HG03520 (cell line): ENCODE measurements at regions not wholly inside any gene's neighbourhood (a gene's known extent, or its start where the extent isn't known, plus 50 kb on each side); places are given as distances from the start of the nearest gene placed in this dataset.
A peak's percentile ranks its signal among the peaks of the same experiment; 100 is the strongest.

Source experiments
- ATAC-seq: cut with Tn5 transposase; IDR thresholded peaks from one replicate; pipeline ENCODE4 v1.9.1; 2021; ENCODE audit warnings: mild to moderate bottlenecking, moderate library complexity; ENCODE audit not compliant: unreplicated experiment

DNA sequence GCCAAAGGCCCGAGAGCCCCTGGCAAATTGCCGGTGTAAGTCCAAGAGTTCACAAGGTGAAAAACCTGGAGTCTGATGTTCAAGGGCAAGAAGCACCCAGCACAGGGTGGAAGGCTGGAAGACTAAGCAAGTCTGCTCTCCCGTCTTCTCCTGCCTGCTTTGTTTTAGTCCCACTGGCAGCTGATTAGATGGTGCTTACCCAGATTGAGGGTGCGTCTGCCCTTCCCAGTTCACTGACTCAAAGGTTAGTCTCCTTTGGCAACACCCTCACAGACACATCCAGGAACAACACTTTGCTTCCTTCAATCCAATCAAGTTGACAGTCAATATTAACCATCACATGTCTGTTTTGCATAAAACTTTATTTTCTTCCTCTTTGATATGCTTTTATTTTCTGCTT, 157.4 kb downstream of the HS3ST1 start:
- no peak for ATAC-seq

DNA sequence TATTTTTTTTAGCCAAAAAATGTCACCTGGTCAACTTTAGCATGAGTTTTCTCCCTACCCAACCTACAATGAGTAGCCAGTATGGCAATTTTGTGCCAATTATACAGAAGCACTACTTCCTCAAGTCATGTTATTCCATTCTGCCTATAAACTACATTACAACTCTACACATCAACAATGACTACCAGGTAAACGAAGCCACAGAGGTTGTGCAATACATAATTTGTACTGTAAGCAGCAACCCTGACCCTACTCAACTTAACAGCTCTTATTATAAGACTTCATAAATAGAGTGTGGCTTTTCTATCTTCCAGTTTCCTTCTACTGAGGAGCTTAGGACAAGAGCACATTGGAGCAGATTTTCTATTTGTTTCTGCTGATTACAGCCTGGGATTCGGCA, 160.5 kb downstream of the HS3ST1 start:
- ATAC-seq = no peak

- no peak for ATAC-seq
Observed at GRCh38 chr4:11264841-11265240, 163.9 kb downstream of the HS3ST1 start.

- ATAC-seq = no peak
Observed at GRCh38 chr4:11264346-11264745, 164.3 kb downstream of the HS3ST1 start.

DNA sequence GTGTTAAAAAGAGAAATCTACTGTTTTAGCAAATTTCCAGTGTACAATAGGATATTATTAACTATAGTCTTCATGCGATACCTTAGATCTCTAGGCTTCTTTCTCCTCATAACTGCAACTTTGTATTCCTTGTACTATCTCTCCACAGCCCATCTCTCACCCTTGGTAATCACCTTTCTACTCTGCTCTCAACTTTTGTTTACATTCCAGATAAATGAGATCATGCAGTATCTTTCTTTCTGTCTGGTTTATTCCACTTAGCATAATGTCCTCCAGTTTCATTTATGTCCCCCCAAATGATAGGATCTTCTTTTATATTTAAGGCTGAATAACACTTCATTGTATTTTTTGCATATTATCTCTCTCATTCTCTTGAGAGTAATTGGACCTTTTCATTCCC, 165.5 kb downstream of the HS3ST1 start:
- no peak for ATAC-seq

DNA sequence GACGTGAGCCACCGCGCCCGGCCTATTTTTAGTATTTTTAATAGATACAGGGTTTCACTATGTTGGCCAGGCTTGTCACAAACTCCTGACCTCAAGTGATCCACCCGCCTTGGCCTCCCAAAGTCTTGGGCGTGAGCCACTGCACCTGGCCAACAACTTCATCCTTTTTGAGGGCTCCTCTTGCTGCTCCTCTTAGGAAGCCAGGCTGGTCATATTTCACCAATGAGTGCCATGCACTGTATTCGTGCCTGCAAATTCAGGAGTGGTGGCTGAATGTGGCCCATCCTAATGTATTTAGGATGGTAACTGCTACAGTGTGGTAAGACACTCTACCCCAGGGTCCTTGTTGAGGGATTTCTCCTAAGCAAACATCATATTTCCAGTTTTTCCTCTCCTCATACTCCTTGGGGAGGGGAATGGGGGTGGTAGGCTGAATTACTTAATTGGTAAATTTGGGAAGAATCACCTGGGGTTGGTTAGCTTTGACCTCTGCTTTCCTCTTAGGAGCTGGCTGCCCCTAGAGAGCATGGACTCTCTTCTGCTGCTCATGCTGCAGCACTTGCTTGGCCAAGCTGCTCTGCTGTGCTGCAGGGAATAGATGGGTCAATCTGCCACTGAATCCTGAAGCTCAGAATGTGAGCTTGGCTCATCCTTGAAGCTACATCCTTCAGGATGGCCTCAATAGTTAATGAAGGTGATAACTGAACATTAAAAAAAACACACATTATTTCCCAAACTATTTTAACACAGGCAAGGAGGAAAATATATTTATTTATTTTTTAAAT, 167.4 kb downstream of the HS3ST1 start:
- no peak for ATAC-seq

- no peak for ATAC-seq
Observed at GRCh38 chr4:11259837-11260236, 168.9 kb downstream of the HS3ST1 start.

DNA sequence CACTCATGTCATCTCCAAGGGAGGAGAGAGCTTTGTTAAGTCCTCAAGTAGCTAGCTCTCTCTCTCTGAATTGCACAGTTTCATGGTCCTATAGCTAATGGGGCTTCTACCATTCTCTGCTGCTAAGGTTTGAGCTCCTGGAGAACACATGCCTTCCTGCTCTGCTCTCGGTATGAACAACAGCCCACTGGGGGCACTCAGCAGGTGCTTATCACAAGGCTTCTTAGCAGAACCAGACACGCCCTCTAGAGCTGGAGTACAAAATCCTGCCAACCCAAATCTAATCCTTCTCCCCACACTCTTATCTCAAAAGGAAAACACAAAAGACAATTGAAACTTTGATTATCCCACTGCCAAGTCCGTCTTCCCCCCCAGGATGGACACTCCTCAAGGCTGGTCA, 176.5 kb downstream of the HS3ST1 start:
- no peak for ATAC-seq

DNA sequence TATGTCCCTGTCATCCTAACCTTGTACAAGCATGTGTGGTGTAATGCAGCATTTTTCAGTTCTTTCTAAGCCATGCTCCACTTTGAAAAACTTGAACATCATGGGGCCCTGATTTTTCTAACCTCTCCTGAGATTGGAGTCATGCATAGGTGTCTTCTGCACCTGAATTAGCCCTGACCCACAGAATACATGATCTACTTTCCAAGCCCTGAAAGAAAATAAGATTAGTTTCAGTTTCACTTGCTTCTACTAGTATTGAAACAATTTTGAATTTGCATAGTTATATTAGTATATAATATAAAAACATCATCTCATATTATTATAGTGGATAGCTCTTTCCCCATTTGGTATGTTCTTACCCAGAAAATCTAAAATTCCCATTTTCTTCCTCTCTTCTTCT, 178.2 kb downstream of the HS3ST1 start:
- ATAC-seq = peak; percentile 44

- ATAC-seq = no peak
Observed at GRCh38 chr4:11232015-11232414, 196.7 kb downstream of the HS3ST1 start.

DNA sequence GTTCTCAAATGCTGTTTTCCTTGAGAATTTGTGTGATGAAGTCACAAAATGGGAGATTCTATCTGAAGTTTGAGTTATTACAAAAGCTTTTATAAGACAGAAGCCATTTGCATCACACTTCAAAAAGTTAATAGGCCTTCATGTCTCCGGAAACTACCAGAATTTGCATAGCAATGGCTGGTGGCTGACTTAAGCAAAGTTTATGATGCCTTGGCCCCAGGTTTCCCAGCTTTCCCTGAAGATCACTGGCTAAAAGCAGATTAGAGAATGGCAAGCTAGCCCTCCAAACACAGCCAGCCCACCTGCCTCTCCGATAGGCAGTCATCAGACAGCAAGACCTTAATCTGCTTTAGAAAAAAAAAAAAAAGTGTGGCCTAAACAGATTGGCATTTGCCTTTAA, 197.8 kb downstream of the HS3ST1 start:
- no peak for ATAC-seq

- no peak for ATAC-seq
Observed at GRCh38 chr4:11228530-11228929, 200.2 kb downstream of the HS3ST1 start.

DNA sequence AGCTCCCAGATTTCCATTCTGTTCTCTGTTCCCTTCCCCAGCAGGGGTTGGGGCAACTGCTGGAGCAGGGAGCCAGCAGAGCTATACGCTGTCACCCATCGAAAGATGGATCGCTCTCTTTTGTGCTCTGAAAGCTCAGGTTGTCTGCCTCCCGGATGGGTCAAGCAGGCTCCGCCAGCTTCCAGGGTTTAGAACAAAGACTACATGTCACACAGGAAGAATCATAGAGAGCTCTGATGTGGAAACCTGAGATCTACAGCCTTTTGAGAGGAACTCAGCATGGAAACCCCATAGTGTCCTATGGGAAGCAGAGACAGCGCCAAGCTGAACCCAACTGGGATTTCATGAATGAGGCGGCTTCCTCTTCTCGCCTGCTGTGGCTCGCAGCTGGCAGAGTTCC, 205.4 kb downstream of the HS3ST1 start:
- no peak for ATAC-seq

DNA sequence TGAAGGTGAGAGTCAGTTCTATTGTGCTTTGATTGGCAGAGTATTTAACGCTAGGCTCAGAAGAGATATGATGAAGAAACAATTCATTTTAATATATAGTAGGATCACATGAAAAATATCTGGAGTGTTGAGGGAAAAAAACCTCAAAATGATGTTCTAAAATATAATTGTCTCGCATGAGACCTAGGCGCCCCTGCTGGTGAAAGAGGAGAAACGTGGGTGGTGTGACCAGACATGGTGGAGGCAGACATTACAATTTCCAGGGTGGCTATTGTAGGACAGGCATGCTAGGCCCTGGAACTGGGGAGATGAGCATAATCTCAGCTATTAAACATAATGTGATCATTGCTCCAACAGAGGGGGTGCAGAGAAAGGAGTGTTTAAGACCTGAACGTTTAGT, 210.0 kb downstream of the HS3ST1 start:
- ATAC-seq = no peak

DNA sequence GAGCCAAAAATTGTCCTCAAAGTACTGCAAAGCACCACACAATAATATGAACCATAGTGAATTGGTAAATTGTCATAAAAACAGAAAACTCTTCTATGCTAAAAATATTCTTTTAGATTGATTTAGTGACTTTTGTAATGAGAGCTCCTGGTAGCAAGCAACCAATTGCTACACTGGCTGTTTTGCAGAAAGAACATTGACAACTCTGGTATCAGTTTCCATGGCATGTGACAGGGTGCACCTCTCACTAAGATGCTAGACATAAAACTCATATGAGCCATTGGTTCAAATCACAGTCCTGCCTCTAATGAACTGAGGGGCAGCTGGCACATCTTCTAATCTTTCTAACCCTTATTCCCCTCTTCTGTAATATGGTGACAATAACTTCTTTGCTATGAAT, 212.2 kb downstream of the HS3ST1 start:
- no peak for ATAC-seq

GRCh38 chr4:11214281-11214680, 214.4 kb downstream of the HS3ST1 start:
- ATAC-seq = no peak

DNA sequence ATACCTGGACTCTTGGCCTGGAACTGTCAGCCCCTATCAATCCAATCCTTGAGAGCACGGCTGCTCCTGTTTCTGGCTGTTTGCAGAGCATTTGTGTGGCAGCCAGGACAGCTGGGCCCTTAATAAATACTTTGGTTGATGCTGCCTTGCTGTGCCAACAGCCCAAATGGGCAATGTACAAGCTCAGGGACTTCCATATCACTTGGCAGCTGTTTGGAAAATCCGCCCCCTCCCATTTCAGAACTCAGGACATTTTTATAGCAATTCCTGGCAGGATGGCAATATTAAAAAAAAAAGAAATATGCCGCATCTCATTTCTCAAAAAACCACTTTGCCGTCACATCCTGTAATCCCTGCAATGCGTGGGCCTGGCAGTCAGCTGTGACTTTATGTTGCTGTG, 218.9 kb downstream of the HS3ST1 start:
- ATAC-seq = no peak

DNA sequence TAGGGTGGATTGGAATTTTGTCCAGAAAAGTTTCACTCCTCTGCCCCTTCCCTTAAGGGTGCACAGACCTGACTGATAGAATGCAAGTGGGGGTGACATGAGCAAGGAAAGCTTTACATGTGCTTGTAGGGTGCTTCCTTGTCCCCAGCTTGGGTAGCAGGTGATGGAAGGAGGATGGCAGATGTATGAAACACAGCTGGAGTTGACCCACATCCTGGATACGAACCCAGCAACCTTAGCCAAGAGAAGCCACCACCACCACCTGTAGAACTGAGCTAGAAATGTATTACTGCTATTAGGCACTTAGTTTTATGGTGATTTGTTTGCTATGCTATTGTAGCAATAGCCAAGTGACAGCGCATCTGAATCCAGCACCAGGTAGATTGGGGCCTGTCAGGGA, 227.4 kb downstream of the HS3ST1 start:
- ATAC-seq = no peak

GRCh38 chr4:11198516-11199305, 230.0 kb downstream of the HS3ST1 start:
- ATAC-seq = no peak

DNA sequence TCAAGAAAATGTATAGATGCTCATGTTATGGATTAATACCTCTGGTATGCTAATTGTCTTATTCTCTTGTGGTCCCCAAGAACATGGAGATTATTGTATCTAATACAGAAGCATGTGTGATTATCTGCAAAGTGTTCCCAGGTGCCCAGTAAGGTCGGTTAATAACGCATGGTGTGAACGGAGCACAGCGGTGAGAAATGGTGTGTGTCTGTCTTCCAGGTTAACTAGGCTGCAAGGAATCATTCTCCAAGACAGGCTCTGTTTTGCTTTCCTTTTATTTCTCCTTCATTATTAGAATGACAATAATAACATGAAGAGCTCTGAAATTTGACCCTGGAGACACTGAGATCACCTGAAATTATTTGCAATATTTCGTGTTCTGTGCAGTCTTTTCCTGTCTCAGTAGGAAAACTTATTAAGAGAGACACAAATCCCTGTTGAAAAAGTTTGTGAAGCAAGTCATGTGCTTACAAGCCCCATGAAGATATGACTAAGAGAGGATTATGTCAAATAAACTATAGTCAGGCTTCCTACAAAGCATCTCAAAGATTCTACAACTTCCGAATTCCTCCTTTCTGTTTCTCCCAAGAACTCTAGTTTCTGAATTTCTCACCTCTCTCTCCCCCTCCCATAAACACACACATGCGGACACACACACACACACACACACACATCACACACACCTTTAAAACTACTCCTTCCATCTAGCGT, 230.9 kb downstream of the HS3ST1 start:
- ATAC-seq = no peak

DNA sequence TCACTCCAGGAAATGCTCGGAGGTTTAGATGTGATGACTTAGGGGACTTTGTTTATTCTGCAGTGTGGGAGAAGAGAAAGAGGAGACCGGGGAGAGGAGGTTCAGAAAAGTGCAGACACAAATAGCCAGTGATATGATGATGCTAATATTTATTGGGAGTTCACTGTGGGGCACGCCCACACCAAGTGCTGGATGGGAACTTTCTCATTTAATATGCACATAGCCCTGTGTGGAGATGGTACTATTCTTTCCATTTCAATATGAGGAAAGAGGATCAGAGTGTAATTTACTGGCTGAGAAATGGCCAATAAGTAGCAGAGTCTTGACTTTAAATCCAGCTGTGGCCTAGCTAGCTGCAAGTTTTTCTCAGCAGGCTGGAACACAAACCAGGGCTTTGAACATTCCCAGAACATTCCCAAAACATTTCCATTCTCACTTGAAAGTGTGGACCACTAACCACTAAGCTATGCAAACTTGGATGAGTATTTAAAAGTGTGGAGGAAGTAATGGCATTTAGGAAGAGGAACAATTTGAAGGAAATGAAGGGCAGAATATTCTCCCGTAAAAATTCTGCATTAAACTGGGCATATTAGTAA, 231.7 kb downstream of the HS3ST1 start:
- no peak for ATAC-seq
